Stimulated activated naive B cell treated with anti-CD40 and anti-IgM and Interleukin-4, amounts not matched to agents 10 μg/mL and 1 μg/mL and 100 μg/mL, for 72 hours (primary cell): ENCODE measurements at regions not wholly inside any gene's neighbourhood (a gene's known extent, or its start where the extent isn't known, plus 50 kb on each side); places are given as distances from the start of the nearest gene placed in this dataset.

ENCODE experiments used
- ATAC-seq, 2 donors: fragments of 150-1000 bp; cut with Tn5 transposase; replicated peaks; 2 replicates each; pipeline ENCODE4 v1.10.0; 2021; ENCODE audit warnings: moderate library complexity in 1 of 2
- DNase-seq: peaks from one replicate; pipeline ENCODE4 v3.0.0; 2021
- H3K27ac Mint-ChIP-seq: one replicate; pipeline ENCODE4 v1.8.0; 2022; ENCODE audit warnings: mild to moderate bottlenecking, mixed read lengths
- H3K27me3 Mint-ChIP-seq, 2 donors: one replicate each; pipeline ENCODE4 v1.8.0; 2022; ENCODE audit warnings: mixed read lengths in 2 of 2
- H3K36me3 Mint-ChIP-seq, 2 donors: one replicate each; pipeline ENCODE4 v1.8.0; 2022; ENCODE audit warnings: mixed read lengths in 2 of 2, mild to moderate bottlenecking in 1 of 2
- H3K4me1 Mint-ChIP-seq, 2 donors: one replicate each; pipeline ENCODE4 v1.8.0; 2022; ENCODE audit warnings: mixed read lengths in 2 of 2, mild to moderate bottlenecking in 1 of 2
- H3K4me3 Mint-ChIP-seq, 2 donors: one replicate each; pipeline ENCODE4 v1.8.0; 2022; ENCODE audit warnings: mild to moderate bottlenecking in 2 of 2, mixed read lengths in 2 of 2, moderate library complexity in 1 of 2
- H3K9me3 Mint-ChIP-seq, 2 donors: one replicate each; pipeline ENCODE4 v1.8.0; 2022; ENCODE audit warnings: mixed read lengths in 2 of 2, mild to moderate bottlenecking in 1 of 2

- H3K27ac Mint-ChIP-seq, result no peak overlapping the region
- DNase-seq, result no peak
- no peaks in the 10 kb centered on the region for H3K4me1 Mint-ChIP-seq
- ATAC-seq, result no peak
- H3K4me3 Mint-ChIP-seq, result no peak overlapping the region
- H3K9me3 Mint-ChIP-seq, result peaks cover 0 to 4% of the 10 kb centered on the region in 2 donors
- peaks cover 21 to 33% of the 10 kb centered on the region in 2 donors for H3K27me3 Mint-ChIP-seq
- H3K36me3 Mint-ChIP-seq, result no peaks in the 10 kb centered on the region
Measured at GRCh38 chr5:173513521-173513991, 102.9 kb downstream of the BOD1 start.

- no peaks in the 10 kb centered on the region for H3K4me1 Mint-ChIP-seq
- no peaks in the 10 kb centered on the region for H3K36me3 Mint-ChIP-seq
- no peak overlapping the region for H3K27ac Mint-ChIP-seq
- peaks cover 0 to 3% of the 10 kb centered on the region in 2 donors for H3K9me3 Mint-ChIP-seq
- peaks cover 21 to 34% of the 10 kb centered on the region in 2 donors for H3K27me3 Mint-ChIP-seq
- no peak for DNase-seq
- no peak for ATAC-seq
- H3K4me3 Mint-ChIP-seq, result no peak overlapping the region
Measured at GRCh38 chr5:173512637-173513435, 103.6 kb downstream of the BOD1 start.

GRCh38 chr5:173509060-173509459 is 107.4 kb downstream of the BOD1 start:
- Mint-ChIP-seq H3K27me3 (peaks cover 21 to 31% of the 10 kb centered on the region in 2 donors), H3K4me3 (no peak overlapping the region), H3K36me3 (no peaks in the 10 kb centered on the region), H3K9me3 (peaks cover 0 to 6% of the 10 kb centered on the region in 2 donors), H3K4me1 (no peaks in the 10 kb centered on the region), H3K27ac (no peak overlapping the region)
- ATAC-seq (no peak), DNase-seq (no peak)

DNA sequence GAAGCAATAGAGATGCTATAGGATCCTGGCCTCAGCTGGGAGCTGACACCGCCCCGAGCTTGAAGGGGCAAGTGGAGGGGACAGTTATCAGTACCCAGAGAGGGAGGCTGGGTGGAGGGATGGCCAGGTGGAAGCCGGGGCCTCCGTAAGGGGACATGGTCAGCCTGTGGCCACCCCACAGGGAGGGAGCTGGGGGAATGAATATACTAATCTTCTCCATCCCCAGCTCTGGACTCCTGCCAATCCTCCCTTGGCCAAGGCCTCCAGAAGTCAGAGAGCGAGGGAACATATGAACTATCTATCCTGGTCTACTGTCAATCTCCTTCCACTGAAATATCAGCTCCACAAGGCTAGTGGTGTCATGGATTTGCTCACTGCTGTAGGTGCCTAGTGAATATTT is 109.3 kb downstream of the BOD1 start:
- Mint-ChIP-seq H3K4me1 (no peaks in the 10 kb centered on the region), H3K4me3 (no peak overlapping the region), H3K27ac (no peak overlapping the region), H3K27me3 (peaks cover 10 to 12% of the 10 kb centered on the region in 2 donors), H3K9me3 (peaks cover 0 to 5% of the 10 kb centered on the region in 2 donors), H3K36me3 (no peaks in the 10 kb centered on the region)
- DNase-seq (no peak), ATAC-seq (no peak)

GRCh38 chr5:173505634-173506033 is 110.8 kb downstream of the BOD1 start:
- Mint-ChIP-seq H3K27ac (no peak overlapping the region), H3K4me1 (no peaks in the 10 kb centered on the region), H3K36me3 (no peaks in the 10 kb centered on the region), H3K4me3 (no peak overlapping the region), H3K9me3 (peaks cover 0 to 5% of the 10 kb centered on the region in 2 donors), H3K27me3 (peaks cover 5 to 9% of the 10 kb centered on the region in 2 donors)
- DNase-seq (no peak), ATAC-seq (no peak)

- Mint-ChIP-seq H3K9me3 (peaks cover 0 to 5% of the 10 kb centered on the region in 2 donors), H3K27me3 (peaks cover 0 to 17% of the 10 kb centered on the region in 2 donors), H3K4me3 (no peak overlapping the region), H3K27ac (no peak overlapping the region), H3K36me3 (no peaks in the 10 kb centered on the region), H3K4me1 (no peaks in the 10 kb centered on the region)
- ATAC-seq (no peak), DNase-seq (no peak)
Measured at GRCh38 chr5:173501922-173502321, 114.5 kb downstream of the BOD1 start.

GRCh38 chr5:173501271-173501670 is 115.2 kb downstream of the BOD1 start:
- peaks cover 0 to 5% of the 10 kb centered on the region in 2 donors for H3K9me3 Mint-ChIP-seq
- no peak overlapping the region for H3K4me3 Mint-ChIP-seq

DNA sequence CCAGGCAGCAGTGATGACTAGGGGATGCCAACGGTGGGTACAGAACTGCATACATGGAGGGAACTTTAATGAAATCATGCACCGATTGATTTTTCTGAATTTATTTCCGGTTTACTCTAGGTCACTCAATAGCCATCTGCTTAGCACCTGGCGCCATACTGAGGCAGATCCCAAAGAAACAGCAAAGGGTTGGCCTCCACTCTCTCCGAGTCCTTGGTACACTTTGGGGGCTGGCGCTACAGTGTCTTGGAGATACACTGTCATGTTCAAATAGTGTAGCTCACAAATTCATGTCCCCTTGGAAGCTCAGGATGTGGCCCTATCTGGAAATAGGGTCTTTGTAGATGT is 116.3 kb downstream of the BOD1 start:
- DNase-seq (no peak), ATAC-seq (no peak)
- Mint-ChIP-seq H3K36me3 (no peaks in the 10 kb centered on the region), H3K27ac (no peak overlapping the region), H3K4me3 (no peak overlapping the region), H3K27me3 (peaks cover 0 to 21% of the 10 kb centered on the region in 2 donors), H3K9me3 (no peaks in the 10 kb centered on the region), H3K4me1 (no peaks in the 10 kb centered on the region)

More at GRCh38 chr5:173501271-173501670, 115.2 kb downstream of the BOD1 start:
- ATAC-seq, result no peak
- Mint-ChIP-seq H3K4me1 (no peaks in the 10 kb centered on the region), H3K27me3 (peaks cover 0 to 17% of the 10 kb centered on the region in 2 donors), H3K27ac (no peak overlapping the region), H3K36me3 (no peaks in the 10 kb centered on the region)
- no peak for DNase-seq

- peaks cover under 1 to 21% of the 10 kb centered on the region in 2 donors for H3K27me3 Mint-ChIP-seq
- H3K27ac Mint-ChIP-seq, result no peak overlapping the region
- no peak overlapping the region for H3K4me3 Mint-ChIP-seq
- no peaks in the 10 kb centered on the region for H3K4me1 Mint-ChIP-seq
- DNase-seq, result no peak
- H3K9me3 Mint-ChIP-seq, result no peaks in the 10 kb centered on the region
- no peaks in the 10 kb centered on the region for H3K36me3 Mint-ChIP-seq
- no peak for ATAC-seq
Measured at GRCh38 chr5:173499471-173500212, 116.8 kb downstream of the BOD1 start.

GRCh38 chr5:173498739-173499470 is 117.5 kb downstream of the BOD1 start:
- H3K9me3 Mint-ChIP-seq, result peaks cover 0 to 2% of the 10 kb centered on the region in 2 donors
- ATAC-seq (no peak), DNase-seq (no peak)
- no peaks in the 10 kb centered on the region for H3K4me1 Mint-ChIP-seq
- no peak overlapping the region for H3K27ac Mint-ChIP-seq
- H3K4me3 Mint-ChIP-seq, result no peak overlapping the region
- H3K27me3 Mint-ChIP-seq, result peaks cover 8 to 23% of the 10 kb centered on the region in 2 donors
- H3K36me3 Mint-ChIP-seq, result no peaks in the 10 kb centered on the region

DNA sequence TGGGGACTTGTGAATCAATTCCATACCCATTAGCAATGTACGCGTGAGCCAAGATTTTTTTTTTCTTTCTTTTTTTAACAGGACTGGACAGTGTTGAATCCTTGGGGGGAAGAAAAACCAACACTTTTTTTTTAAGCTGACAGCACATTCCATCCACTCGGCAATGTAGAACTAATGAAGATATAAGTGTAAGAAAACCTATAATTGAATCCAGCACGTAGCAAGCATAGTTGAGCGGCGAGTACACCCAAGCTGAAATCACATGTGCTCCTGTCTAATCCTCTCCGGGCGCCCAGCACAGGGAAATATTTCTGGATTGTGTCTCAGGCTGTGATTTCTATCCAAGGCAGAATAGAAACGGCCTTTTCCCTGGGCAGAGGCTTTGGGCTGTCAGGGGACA is 118.2 kb downstream of the BOD1 start:
- Mint-ChIP-seq H3K27me3 (peaks cover 9 to 28% of the 10 kb centered on the region in 2 donors), H3K36me3 (no peaks in the 10 kb centered on the region), H3K27ac (no peak overlapping the region), H3K4me1 (no peaks in the 10 kb centered on the region), H3K4me3 (no peak overlapping the region), H3K9me3 (peaks cover 0 to 7% of the 10 kb centered on the region in 2 donors)
- no peak for DNase-seq
- no peak for ATAC-seq

DNA sequence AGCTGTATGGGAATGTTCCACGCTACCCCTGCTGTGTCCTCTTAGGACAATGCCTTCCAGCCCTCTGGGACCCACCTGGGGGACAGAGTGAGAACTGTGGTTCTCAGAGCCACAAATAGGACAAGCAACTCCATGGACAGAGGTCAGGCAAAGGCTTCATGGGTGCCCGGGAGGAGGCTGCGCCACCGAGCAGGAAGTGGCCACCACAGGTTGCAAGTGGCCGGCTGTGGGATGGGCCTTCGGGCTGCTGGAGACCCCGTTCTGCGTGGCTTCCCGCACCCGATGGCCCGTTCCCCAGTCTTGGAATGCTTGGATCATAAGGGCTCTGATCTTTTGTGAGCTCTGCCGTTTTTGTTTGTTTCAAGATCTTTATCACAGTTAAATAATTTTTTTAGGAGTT is 118.8 kb downstream of the BOD1 start:
- Mint-ChIP-seq H3K9me3 (peaks cover 0 to 7% of the 10 kb centered on the region in 2 donors), H3K36me3 (no peaks in the 10 kb centered on the region), H3K4me3 (no peak overlapping the region), H3K4me1 (no peaks in the 10 kb centered on the region), H3K27ac (no peak overlapping the region), H3K27me3 (peaks cover 9 to 28% of the 10 kb centered on the region in 2 donors)
- DNase-seq (no peak), ATAC-seq (no peak)

DNA sequence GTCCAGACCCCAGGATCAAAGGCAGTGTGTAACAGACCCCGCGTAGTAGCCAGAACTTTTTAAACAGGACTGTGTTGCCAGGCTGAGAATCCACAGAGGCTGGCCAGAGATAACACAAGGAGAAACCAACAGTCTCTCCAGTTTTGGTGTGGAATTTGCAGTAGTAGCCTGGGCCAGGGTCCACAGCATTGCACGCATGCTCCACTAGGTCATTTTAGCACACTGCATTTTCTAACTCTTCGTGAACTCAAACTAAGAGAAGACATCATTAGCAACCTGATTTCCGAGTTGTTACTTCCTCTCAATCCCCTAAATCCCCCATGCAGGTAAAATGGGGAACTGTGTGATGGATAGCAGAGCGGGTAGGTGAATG is 119.6 kb downstream of the BOD1 start:
- Mint-ChIP-seq H3K27ac (no peak overlapping the region), H3K36me3 (no peaks in the 10 kb centered on the region), H3K9me3 (peaks cover 0 to 7% of the 10 kb centered on the region in 2 donors), H3K27me3 (peaks cover 9 to 28% of the 10 kb centered on the region in 2 donors), H3K4me3 (no peak overlapping the region), H3K4me1 (no peaks in the 10 kb centered on the region)
- DNase-seq (no peak), ATAC-seq (no peak)

- H3K27ac Mint-ChIP-seq, result no peak overlapping the region
- ATAC-seq (no peak), DNase-seq (no peak)
- no peak overlapping the region for H3K4me3 Mint-ChIP-seq
- H3K4me1 Mint-ChIP-seq, result no peaks in the 10 kb centered on the region
- no peaks in the 10 kb centered on the region for H3K36me3 Mint-ChIP-seq
- H3K9me3 Mint-ChIP-seq, result peaks cover 0 to 7% of the 10 kb centered on the region in 2 donors
- H3K27me3 Mint-ChIP-seq, result peaks cover 10 to 28% of the 10 kb centered on the region in 2 donors
Measured at GRCh38 chr5:173496129-173496882, 120.1 kb downstream of the BOD1 start.
